ENCODE measurements at regions not wholly inside any gene's neighbourhood (a gene's known extent, or its start where the extent isn't known, plus 50 kb on each side); places are given as distances from the start of the nearest gene placed in this dataset.
"Not testable (repeated sequence)": the region's sequence is repeated elsewhere in the genome, so short reads cannot be mapped to it uniquely, and the experiment has no call there.

- in situ Hi-C loops (cut with HindIII; ENCODE audit: low pct_unique_long_range_greater_than_20kb, low sequenced_read_pairs) = no loop called here
- no peak for TF ChIP-seq JUND (IDR thresholded peaks at IDR 0.05; ENCODE audit: low read depth)
- no peak for DNase-seq (ENCODE audit: low read depth in 1 of 2, low spot score in 1 of 2)
These were observed 516.5 kb upstream of the NETO1 start for GRCh38 chr18:73384246-73384645.

DNA sequence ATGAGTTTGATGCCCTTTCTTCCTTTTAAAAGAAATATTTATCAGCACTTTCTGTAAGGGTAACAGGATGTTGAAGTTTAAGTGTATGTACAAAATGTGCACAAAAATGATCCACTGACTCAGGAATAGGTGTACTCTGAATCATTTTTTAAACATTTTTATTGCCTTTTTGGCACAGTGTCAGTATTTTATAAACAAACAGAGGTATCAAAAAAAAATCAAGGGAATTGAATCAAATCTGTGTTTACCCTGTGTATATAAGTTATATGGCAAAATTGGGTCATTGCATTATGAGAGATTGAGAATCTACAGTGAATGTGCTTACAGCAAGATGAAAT lies 513.9 kb upstream of the NETO1 start:
- in situ Hi-C loops (cut with HindIII; ENCODE audit: low pct_unique_long_range_greater_than_20kb, low sequenced_read_pairs) = no loop called here
- no peak for TF ChIP-seq JUND (IDR thresholded peaks at IDR 0.05; ENCODE audit: low read depth)
- DNase-seq (ENCODE audit: low read depth in 1 of 2, low spot score in 1 of 2) = no peak

- in situ Hi-C loops (cut with HindIII; ENCODE audit: low pct_unique_long_range_greater_than_20kb, low sequenced_read_pairs) = no loop called here
These were observed 513.4 kb upstream of the NETO1 start for GRCh38 chr18:73381016-73381698.

DNA sequence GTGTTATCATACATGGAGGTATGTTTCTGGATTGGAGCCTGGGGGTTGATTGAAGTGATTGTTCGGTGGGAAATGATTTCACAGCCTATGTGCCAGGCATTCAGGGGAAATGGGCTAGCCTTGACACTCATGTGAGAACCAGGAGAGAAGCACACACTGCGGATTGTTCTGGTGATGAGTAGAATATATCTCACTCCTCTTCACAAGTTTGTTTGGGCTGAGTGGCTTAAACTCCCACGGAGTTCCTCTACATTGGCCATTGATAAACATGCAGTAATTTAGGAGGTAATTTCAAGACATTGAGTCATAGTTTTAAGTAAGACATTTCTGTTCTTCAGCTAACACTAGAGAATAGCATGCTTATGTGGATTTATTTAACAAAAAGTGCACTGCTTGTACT lies 498.9 kb upstream of the NETO1 start:
- no peak for TF ChIP-seq JUND (IDR thresholded peaks at IDR 0.05; ENCODE audit: low read depth)
- in situ Hi-C loops (cut with HindIII; ENCODE audit: low pct_unique_long_range_greater_than_20kb, low sequenced_read_pairs) = no loop called here
- DNase-seq (ENCODE audit: low read depth in 1 of 2, low spot score in 1 of 2) = no peak

More at GRCh38 chr18:73381016-73381698, 513.4 kb upstream of the NETO1 start:
- TF ChIP-seq JUND (IDR thresholded peaks at IDR 0.05; ENCODE audit: low read depth) = no peak
- DNase-seq (ENCODE audit: low read depth in 1 of 2, low spot score in 1 of 2) = no peak

- in situ Hi-C loops (cut with HindIII; ENCODE audit: low pct_unique_long_range_greater_than_20kb, low sequenced_read_pairs) = no loop called here
- TF ChIP-seq JUND (IDR thresholded peaks at IDR 0.05; ENCODE audit: low read depth) = no peak
- no peak for DNase-seq (ENCODE audit: low read depth in 1 of 2, low spot score in 1 of 2)
These were observed 497.2 kb upstream of the NETO1 start for GRCh38 chr18:73365018-73365417.

- no peak for DNase-seq (ENCODE audit: low read depth in 1 of 2, low spot score in 1 of 2)
- no peak for TF ChIP-seq JUND (IDR thresholded peaks at IDR 0.05; ENCODE audit: low read depth)
- in situ Hi-C loops (cut with HindIII; ENCODE audit: low pct_unique_long_range_greater_than_20kb, low sequenced_read_pairs) = no loop called here
These were observed 487.3 kb upstream of the NETO1 start for GRCh38 chr18:73355121-73355520.

DNA sequence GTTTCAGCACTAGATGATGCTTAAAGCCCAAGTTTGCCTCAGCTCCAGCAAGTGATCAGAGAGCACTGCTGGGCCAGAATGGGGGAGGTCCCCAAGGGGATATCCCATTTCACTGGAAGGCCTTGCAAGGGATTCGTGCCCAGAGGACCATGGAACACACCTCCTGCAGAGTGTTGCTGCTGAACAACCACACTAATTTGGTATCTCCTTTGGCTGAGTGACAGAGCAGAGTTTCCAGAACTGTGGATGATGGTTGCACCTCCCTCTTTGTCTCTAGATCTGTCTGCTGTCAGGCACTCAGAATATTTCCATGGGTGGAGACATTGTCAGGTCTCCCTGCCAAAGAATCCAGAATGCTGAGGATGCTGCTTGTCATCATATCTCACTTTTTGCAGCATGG lies 484.8 kb upstream of the NETO1 start:
- no peak for DNase-seq (ENCODE audit: low read depth in 1 of 2, low spot score in 1 of 2)
- in situ Hi-C loops (cut with HindIII; ENCODE audit: low pct_unique_long_range_greater_than_20kb, low sequenced_read_pairs) = no loop called here

DNA sequence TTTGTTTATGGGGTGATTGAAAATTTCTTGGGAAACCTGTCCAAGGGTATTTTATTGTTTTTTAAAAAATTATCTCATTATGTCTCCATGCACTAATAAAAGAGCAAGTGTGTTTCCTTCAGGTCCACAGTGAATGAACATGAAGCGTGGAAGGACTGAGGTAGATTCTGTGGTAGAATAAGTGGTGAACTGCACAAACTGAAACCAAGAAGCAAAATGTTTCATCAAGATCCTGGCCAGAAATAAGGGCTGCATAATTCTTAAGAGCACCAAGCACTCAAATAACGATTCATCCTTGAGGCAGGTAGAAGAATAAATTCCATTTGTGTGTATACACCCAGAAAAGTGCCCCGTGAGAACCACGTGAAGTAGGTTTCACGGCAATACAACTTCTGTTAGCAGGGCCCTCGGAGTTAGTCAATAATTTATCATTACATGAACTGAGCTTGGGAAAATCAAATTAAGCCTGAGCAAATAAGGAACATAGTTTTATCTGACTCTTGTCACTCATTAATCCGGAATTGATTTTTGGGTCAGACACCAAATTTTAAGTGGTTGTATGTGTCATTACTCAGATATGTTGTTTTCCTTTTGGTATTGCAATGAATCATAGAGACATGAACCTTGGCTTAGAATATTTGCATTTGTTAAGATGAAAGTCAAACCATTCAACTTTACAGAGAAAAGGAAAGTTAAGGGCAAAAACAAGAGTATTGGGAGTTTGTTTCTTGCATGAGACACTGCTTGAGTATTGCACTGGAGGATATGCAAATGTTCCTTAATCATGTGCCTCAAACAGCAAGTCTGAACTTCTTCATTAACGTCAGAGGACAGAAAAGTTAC lies 472.6 kb upstream of the NETO1 start:
- DNase-seq (ENCODE audit: low read depth in 1 of 2, low spot score in 1 of 2) = no peak
- TF ChIP-seq JUND (IDR thresholded peaks at IDR 0.05; ENCODE audit: low read depth) = no peak
- in situ Hi-C loops (cut with HindIII; ENCODE audit: low pct_unique_long_range_greater_than_20kb, low sequenced_read_pairs) = no loop called here

More for the DNA sequence above, 484.8 kb upstream of the NETO1 start:
- no peak for TF ChIP-seq JUND (IDR thresholded peaks at IDR 0.05; ENCODE audit: low read depth)

GRCh38 chr18:73331212-73331772 lies 463.5 kb upstream of the NETO1 start:
- in situ Hi-C loops (cut with HindIII; ENCODE audit: low pct_unique_long_range_greater_than_20kb, low sequenced_read_pairs) = no loop called here
- DNase-seq (ENCODE audit: low read depth in 1 of 2, low spot score in 1 of 2) = no peak
- no peak for TF ChIP-seq JUND (IDR thresholded peaks at IDR 0.05; ENCODE audit: low read depth)

DNA sequence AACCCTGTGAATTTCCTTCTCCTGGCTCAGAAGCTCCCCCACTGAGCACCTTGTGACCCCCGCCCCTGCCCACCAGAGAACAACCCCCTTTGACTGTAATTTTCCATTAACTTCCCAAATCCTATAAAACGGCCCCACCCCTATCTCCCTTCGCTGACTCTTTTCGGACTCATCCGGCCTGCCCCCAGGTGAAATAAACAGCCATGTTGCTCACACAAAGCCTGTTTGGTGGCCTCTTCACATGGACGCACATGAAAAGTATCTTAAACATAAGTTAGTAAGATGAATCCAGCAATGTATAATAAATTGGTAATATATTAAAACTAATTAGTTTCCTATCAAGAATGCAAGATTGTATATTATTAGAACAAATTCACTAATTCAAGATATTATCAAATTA lies 462.3 kb upstream of the NETO1 start:
- in situ Hi-C loops (cut with HindIII; ENCODE audit: low pct_unique_long_range_greater_than_20kb, low sequenced_read_pairs); DNase-seq (ENCODE audit: low read depth in 1 of 2, low spot score in 1 of 2): not testable (repeated sequence)

DNA sequence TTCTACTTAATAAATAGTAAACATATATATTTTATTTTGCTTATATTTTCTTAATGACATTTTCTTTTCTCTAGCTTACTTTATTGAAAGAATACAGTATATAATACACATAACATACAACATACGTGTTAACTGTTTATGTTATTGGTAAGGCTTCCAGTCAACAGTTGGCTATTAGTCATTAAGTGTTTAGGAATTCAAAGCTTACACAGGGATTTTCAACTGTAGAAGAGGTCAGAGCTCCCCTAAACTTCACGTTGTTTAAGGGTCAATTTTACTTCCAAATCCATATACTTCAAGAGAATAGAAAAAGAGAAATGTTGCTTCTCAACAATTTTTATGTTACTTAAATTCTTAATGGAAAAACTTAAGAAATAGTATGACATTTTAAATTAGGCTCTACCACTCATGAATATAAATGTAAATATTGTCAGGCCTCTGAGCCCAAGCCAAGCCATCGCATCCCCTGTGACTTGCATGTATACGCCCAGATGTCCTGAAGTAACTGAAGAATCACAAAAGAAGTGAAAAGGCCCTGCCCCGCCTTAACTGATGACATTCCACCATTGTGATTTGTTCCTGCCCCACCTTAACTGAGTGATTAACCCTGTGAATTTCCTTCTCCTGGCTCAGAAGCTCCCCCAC lies 456.5 kb upstream of the NETO1 start:
- in situ Hi-C loops (cut with HindIII; ENCODE audit: low pct_unique_long_range_greater_than_20kb, low sequenced_read_pairs); DNase-seq (ENCODE audit: low read depth in 1 of 2, low spot score in 1 of 2): not testable (repeated sequence)

DNA sequence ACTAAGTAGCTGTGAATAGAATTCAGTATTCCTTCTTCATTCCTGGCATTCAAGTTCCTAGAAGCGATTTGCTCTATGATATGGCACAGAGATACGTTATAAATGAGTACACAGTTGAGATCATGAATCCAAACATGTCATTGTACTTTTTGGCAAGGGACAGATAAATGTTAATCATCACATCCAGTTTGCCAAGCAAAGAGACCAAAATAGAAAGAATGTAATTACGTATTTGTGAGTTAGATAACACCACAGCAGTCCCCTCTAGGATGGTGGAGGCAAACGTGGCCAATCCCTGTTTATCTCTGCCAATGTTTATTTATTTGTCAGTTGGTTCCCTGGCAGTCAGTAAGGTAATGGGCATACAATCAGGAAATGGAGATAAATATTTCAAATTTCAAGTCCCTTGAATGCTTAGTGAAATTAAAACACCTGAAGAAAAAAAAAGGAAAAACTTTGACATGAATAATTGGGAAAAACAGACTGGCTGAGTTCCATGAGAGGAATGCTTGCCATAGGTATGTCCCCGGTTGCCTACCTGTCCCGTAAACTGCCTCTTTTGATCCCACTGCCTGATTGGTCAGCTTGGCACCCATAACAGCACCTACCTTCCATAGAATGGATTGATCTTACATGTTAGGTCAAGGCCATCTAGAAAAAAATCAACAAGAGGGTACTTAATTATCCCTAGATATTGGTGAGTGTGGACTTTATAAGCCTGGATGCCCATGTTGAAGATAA lies 451.1 kb upstream of the NETO1 start:
- TF ChIP-seq JUND (IDR thresholded peaks at IDR 0.05; ENCODE audit: low read depth) = no peak
- DNase-seq (ENCODE audit: low read depth in 1 of 2, low spot score in 1 of 2) = peak in 1 of 2 experiments; percentile 13
- in situ Hi-C loops (cut with HindIII; ENCODE audit: low pct_unique_long_range_greater_than_20kb, low sequenced_read_pairs) = no loop called here

Data from T47D (cell line).